OCI-LY7 (cell line): ENCODE measurements at regions not wholly inside any gene's neighbourhood (a gene's known extent, or its start where the extent isn't known, plus 50 kb on each side); places are given as distances from the start of the nearest gene placed in this dataset.
"Not testable (repeated sequence)": the region's sequence is repeated elsewhere in the genome, so short reads cannot be mapped to it uniquely, and the experiment has no call there.

Experiments used
- BruUV-seq: library from RNA; stranded (reverse); fragments of 400-500 nt; replicated peaks from 2 replicates; lab custom pipeline; 2021; lab: Mats Ljungman, UMichigan
- CTCF ChIA-PET: fragments of 300-600 bp; sonication (Branson Sonifier 250); formaldehyde crosslinking; loops from one replicate; lab custom pipeline; 2022; ENCODE audit warnings: antibody characterized with exemption; ENCODE audit not compliant: unreplicated experiment; lab: Charles Lee
- POLR2A ChIA-PET: fragments of 300-600 bp; sonication (Branson Sonifier 250); formaldehyde crosslinking; loops from one replicate; lab custom pipeline; 2022; ENCODE audit warnings: antibody characterized with exemption; lab: Charles Lee
- DNase-seq: peaks from one replicate; pipeline ENCODE4 v3.0.0-alpha.2; 2015; ENCODE audit warnings: low spot score
- H2AFZ ChIP-seq: fragments of 200-600 bp; sonication (generic), shearing (Covaris generic); 2 replicates; pipeline ENCODE4 v1.6.1; 2014; ENCODE audit warnings: mild to moderate bottlenecking, antibody characterized with exemption, low read length, moderate library complexity
- H3K27ac ChIP-seq: fragments of 200-600 bp; sonication (generic); 2 replicates; pipeline ENCODE4 v1.5.1; 2014; ENCODE audit warnings: mixed run types, low read depth, mild to moderate bottlenecking, moderate library complexity, low read length, inconsistent platforms; ENCODE audit not compliant: poor library complexity, severe bottlenecking
- H3K36me3 ChIP-seq: fragments of 200-600 bp; sonication (generic); 2 replicates; pipeline ENCODE4 v1.6.1; 2014; ENCODE audit warnings: mild to moderate bottlenecking, antibody characterized with exemption, low read length, moderate library complexity, mixed read lengths; ENCODE audit not compliant: insufficient read depth
- H3K4me1 ChIP-seq: fragments of 200-600 bp; sonication (generic); 2 replicates; pipeline ENCODE4 v1.5.1; 2014; ENCODE audit warnings: mild to moderate bottlenecking, low read length; ENCODE audit not compliant: insufficient read depth, poor library complexity, severe bottlenecking
- H3K4me2 ChIP-seq: fragments of 200-600 bp; sonication (generic); 2 replicates; pipeline ENCODE4 v1.6.1; 2014; ENCODE audit warnings: mild to moderate bottlenecking, low read length
- H3K4me3 ChIP-seq: fragments of 200-600 bp; sonication (generic); 2 replicates; pipeline ENCODE4 v1.5.1; 2014; ENCODE audit warnings: mild to moderate bottlenecking, low read depth, low read length; ENCODE audit not compliant: poor library complexity, severe bottlenecking
- H3K79me2 ChIP-seq: fragments of 200-600 bp; sonication (generic); 2 replicates; pipeline ENCODE4 v1.6.1; 2016; ENCODE audit warnings: low read depth, mild to moderate bottlenecking, low read length, moderate library complexity, mixed read lengths; ENCODE audit not compliant: insufficient read depth
- H3K9me2 ChIP-seq: fragments of 200-600 bp; sonication (generic); 2 replicates; pipeline ENCODE4 v1.6.1; 2016; ENCODE audit warnings: mild to moderate bottlenecking, low read length, mixed read lengths; ENCODE audit not compliant: insufficient read depth
- H3K9me3 ChIP-seq: fragments of 200-600 bp; sonication (generic); 2 replicates; pipeline ENCODE4 v1.6.1; 2014; ENCODE audit warnings: mild to moderate bottlenecking, mixed run types, low read length, mixed read lengths
- H4K20me1 ChIP-seq: fragments of 200-600 bp; sonication (generic); 2 replicates; pipeline ENCODE4 v1.6.1; 2014; ENCODE audit warnings: mild to moderate bottlenecking, antibody characterized with exemption, low read length, moderate library complexity, mixed read lengths; ENCODE audit not compliant: insufficient read depth
- EZH2phosphoT487 ChIP-seq: fragments of 200-600 bp; sonication (generic); IDR thresholded peaks from 2 replicates; pipeline ENCODE4 v1.6.1; 2018; ENCODE audit warnings: low read depth, borderline replicate concordance, mild to moderate bottlenecking, mixed run types, antibody characterized with exemption, low read length, moderate library complexity, mixed read lengths
- intact Hi-C: fragments of 100-400 bp; cut with micrococcal nuclease; formaldehyde crosslinking; loops from one replicate; pipeline ENCODE4 v1.10.0; 2022; ENCODE audit not compliant: unreplicated experiment
- TF ChIP-seq, protein P1 (sequence below): fragments of 200-600 bp; sonication (generic); conservative IDR thresholded peaks from 2 replicates; pipeline ENCODE4 v1.5.1; 2014; ENCODE audit warnings: mild to moderate bottlenecking, antibody characterized with exemption, low read length, moderate library complexity, mixed read lengths

DNA sequence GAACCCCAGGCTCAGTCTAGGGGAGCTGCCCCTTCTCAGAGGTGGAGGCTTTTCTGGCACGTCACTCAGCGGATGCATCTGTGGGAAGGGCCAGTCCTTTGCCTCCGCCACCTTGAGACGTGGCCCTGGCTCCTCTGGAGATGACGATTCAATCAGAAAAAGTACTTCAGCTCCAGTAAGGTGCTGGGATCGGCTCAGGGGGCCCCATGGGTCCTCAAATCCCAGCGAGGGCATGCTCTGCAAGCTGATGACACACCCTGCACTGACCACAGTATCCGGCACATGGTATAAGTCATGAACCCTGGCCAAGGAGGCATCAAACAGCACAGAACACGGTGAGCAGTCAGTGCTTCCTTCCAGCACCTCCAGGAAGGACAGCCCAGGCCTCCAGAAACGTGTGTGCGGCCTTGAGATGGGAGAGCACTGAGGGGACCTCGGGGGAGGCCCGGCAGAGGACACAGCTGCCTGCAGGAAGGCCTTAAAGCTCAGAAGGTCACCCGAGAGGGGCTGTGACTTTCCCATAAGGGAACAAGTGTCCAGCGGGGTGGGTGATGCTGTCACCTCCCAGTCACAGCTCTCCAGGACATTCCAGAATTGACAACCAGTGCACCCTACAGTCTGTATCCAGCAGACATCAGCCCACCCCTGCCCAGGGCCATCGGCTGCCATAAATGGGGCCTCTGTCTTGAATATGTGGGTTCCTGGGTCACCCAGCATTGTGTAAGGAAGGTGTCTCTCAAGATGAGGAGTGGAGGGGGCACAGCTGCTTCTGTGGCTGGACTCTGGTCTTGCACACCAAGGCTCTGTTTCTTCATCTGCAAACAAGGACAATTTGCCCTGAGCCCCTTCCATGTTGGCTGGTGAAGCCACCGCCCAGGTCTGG, 205.8 kb downstream of the NDUFA10 start:
- H2AFZ ChIP-seq = no peak overlapping the region
- H3K79me2 ChIP-seq = no peaks in the 10 kb centered on the region
- no peaks in the 10 kb centered on the region for H3K36me3 ChIP-seq
- ChIA-PET CTCF (no interaction called here), POLR2A (no interaction called here)
- intact Hi-C loops = no loop called here
- BruUV-seq = no TSS peak
- H3K4me1 ChIP-seq = no peaks in the 10 kb centered on the region
- H3K4me2 ChIP-seq = no peak overlapping the region
- H3K4me3 ChIP-seq = no peak overlapping the region
- no peaks in the 10 kb centered on the region for H4K20me1 ChIP-seq
- TF ChIP-seq, protein P1, sequence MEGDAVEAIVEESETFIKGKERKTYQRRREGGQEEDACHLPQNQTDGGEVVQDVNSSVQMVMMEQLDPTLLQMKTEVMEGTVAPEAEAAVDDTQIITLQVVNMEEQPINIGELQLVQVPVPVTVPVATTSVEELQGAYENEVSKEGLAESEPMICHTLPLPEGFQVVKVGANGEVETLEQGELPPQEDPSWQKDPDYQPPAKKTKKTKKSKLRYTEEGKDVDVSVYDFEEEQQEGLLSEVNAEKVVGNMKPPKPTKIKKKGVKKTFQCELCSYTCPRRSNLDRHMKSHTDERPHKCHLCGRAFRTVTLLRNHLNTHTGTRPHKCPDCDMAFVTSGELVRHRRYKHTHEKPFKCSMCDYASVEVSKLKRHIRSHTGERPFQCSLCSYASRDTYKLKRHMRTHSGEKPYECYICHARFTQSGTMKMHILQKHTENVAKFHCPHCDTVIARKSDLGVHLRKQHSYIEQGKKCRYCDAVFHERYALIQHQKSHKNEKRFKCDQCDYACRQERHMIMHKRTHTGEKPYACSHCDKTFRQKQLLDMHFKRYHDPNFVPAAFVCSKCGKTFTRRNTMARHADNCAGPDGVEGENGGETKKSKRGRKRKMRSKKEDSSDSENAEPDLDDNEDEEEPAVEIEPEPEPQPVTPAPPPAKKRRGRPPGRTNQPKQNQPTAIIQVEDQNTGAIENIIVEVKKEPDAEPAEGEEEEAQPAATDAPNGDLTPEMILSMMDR = no peak
- no peak for TF ChIP-seq EZH2phosphoT487
- H3K9me3 ChIP-seq = no peaks in the 10 kb centered on the region
- DNase-seq = no peak
- H3K27ac ChIP-seq = no peak overlapping the region
- no peaks in the 10 kb centered on the region for H3K9me2 ChIP-seq

DNA sequence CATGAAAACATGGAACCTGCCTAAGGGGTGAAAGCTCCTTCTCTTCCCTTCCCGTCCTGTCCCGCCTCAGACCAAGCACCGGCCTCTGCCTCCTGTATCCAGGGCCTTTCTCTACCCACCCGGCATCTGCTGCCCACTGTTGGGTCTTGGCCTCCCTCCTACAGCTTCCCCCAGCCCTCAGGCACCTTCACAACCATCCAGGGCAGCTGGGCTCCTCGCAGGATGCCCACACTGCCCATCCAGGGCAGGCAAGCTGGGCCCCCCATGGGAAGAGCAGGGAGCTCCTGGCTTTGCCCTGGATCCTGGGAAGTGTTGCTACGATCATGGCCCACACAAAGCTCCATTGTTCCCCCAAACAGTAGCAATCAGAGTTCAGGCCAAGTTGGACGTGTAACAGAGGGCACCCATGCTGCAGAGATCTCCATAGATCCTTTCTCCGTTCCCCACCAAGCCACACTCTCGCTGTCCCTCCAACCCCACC, 206.6 kb downstream of the NDUFA10 start:
- no peaks in the 10 kb centered on the region for H3K36me3 ChIP-seq
- H4K20me1 ChIP-seq = no peaks in the 10 kb centered on the region
- ChIA-PET POLR2A (no interaction called here), CTCF (no interaction called here)
- H2AFZ ChIP-seq = no peak overlapping the region
- H3K4me2 ChIP-seq = no peak overlapping the region
- no peak overlapping the region for H3K4me3 ChIP-seq
- no peaks in the 10 kb centered on the region for H3K9me3 ChIP-seq
- DNase-seq = no peak
- no TSS peak for BruUV-seq
- intact Hi-C loops = no loop called here
- no peak for TF ChIP-seq EZH2phosphoT487
- H3K4me1 ChIP-seq = no peaks in the 10 kb centered on the region
- H3K9me2 ChIP-seq = no peaks in the 10 kb centered on the region
- no peak overlapping the region for H3K27ac ChIP-seq
- H3K79me2 ChIP-seq = no peaks in the 10 kb centered on the region

DNA sequence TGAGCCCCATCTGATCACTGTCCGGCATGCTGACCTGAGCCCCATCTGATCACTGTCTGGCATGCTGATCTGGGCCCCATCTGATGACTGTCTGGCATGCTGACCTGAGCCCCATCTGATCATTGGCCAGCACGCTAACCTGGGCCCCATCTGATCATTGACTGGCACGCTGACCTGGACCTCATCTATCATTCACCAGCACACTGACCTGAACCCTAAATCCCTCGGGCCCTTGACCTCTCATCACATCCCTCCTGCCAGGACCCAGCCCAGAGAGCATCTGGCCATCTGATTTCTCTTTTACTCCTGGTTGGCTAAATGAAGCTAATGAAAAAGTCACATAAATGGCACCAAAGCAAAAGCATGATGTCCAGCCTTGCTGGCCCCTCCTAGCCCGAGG, 207.1 kb downstream of the NDUFA10 start:
- H4K20me1 ChIP-seq = no peaks in the 10 kb centered on the region
- no peak overlapping the region for H3K4me2 ChIP-seq
- no peaks in the 10 kb centered on the region for H3K9me3 ChIP-seq
- TF ChIP-seq, protein P1 = no peak
- TF ChIP-seq EZH2phosphoT487 = no peak
- intact Hi-C loops = no loop called here
- no TSS peak for BruUV-seq
- H3K4me3 ChIP-seq = no peak overlapping the region
- DNase-seq = no peak
- H3K36me3 ChIP-seq = no peaks in the 10 kb centered on the region
- no peak overlapping the region for H3K27ac ChIP-seq
- H3K4me1 ChIP-seq = no peaks in the 10 kb centered on the region
- no peaks in the 10 kb centered on the region for H3K79me2 ChIP-seq
- POLR2A ChIA-PET = no interaction called here
- H3K9me2 ChIP-seq = no peaks in the 10 kb centered on the region
- CTCF ChIA-PET = no interaction called here
- no peak overlapping the region for H2AFZ ChIP-seq

DNA sequence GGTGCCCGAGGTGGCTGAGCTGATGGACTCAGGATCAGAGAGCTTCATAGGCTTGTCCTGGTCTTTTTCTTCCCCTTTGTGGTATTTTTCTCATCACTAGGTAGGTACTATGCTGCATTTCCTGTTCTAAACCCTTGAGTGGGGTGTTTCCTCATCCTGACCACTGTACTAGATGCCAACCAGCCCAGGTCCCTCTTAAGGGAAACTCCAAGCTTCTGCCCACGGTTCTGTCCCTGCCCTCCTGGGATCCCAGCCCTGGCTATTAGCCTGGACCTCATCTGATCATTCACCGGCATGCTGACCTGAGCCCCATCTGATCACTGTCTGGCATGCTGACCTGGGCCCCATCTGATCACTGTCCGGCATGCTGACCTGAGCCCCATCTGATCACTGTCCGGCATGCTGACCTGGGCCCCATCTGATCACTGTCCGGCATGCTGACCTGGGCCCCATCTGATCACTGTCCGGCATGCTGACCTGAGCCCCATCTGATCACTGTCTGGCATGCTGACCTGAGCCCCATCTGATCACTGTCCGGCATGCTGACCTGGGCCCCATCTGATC, 207.6 kb downstream of the NDUFA10 start:
- CTCF ChIA-PET, H4K20me1 ChIP-seq, intact Hi-C loops, H3K27ac ChIP-seq, H3K9me3 ChIP-seq, H3K9me2 ChIP-seq, H3K36me3 ChIP-seq, POLR2A ChIA-PET, H3K79me2 ChIP-seq, H3K4me1 ChIP-seq, DNase-seq, H3K4me2 ChIP-seq, H3K4me3 ChIP-seq, H2AFZ ChIP-seq, BruUV-seq: not testable (repeated sequence)
